HG02588 (cell line): ENCODE measurements at regions not wholly inside any gene's neighbourhood (a gene's known extent, or its start where the extent isn't known, plus 50 kb on each side); places are given as distances from the start of the nearest gene placed in this dataset.
"Not testable (repeated sequence)": the region's sequence is repeated elsewhere in the genome, so short reads cannot be mapped to it uniquely, and the experiment has no call there.

Experiments used
- ATAC-seq: cut with Tn5 transposase; IDR thresholded peaks from one replicate; pipeline ENCODE4 v1.9.1; 2021; ENCODE audit warnings: mild to moderate bottlenecking, moderate library complexity; ENCODE audit not compliant: unreplicated experiment

DNA sequence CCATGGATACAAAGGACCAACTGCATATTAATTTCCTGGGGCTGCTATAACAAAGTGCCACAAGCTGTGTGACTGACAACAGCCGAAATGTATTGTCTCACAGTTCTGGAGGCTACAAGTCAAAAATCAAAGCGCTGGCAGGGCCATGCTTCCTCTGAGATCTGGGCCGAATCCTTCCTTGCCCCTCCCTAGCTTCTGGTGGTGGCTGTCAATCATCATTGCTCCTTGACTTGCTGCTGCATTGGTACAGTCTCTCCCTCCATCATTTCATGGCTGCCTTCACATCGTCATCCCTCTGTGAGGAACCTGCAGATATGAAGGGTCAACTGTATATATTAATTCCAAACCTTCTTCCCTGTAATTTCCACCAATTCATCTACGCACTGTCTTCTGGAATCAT lies 118.3 kb downstream of the EXOC5 start:
- no peak for ATAC-seq

DNA sequence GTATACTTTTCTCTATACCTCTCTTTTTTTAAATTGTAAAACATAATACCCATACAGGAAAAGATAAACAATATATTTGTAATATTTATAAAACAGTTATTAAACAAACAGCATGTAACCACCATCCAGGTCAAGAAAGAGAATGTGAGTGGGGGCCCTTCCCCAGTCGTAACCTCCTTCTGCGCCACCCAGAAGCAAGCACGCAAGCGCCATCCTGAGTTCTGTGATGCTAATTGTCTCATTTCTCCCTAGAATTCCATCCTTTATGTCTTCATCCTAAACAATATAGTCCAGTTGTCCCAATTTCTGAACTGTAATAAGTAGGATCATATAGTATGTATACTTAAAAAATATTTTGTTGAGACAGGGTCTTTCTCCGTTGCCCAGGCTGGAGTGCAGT lies 129.5 kb downstream of the EXOC5 start:
- ATAC-seq, result no peak

DNA sequence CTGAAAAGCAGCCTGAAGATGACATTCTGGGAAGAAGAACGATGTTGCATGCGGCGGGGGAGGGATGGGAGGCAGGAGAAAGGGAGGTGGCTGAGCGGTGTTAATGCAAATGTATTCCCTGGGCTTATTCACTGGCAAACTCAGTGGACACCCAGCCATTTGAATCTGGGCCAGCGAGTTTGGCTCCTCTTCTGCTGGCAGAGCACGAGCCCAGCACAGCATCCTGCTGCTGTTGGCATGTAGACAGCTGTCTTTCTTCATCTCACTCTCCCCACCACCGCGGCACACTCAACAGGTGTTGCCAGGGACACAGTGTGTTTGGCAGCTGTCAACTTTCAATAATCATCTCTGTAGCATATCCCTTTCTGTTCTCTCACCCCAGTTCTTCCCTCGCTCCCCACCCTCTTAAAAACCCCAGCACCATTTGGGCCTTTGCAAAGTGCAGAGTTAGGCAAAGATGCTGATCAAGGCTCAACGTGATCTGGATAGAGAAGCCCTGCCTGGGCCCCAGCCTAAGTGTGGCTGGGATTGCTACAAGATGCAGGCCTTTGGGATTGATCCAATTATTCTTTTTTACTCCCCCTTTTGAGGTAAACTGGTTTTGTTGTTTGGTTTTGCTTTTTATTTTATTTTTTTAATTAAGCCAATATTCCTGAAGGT lies 131.9 kb downstream of the EXOC5 start:
- no peak for ATAC-seq

DNA sequence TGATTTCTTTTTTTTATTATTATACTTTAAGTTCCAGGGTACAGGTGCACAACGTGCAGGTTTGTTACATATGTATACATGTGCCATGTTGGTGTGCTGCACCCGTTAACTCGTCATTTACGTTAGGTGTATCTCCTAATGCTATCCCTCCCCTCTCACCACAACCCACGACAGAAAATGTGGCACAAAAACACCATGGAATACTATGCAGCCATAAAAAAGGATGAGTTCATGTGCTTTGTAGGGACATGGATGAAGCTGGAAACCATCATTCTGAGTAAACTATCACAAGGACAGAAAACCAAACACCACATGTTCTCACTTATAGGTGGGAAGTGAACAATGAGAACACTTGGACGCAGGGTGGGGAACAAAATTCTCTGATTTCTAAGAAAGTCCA lies 140.9 kb downstream of the EXOC5 start:
- not testable (repeated sequence) for ATAC-seq

DNA sequence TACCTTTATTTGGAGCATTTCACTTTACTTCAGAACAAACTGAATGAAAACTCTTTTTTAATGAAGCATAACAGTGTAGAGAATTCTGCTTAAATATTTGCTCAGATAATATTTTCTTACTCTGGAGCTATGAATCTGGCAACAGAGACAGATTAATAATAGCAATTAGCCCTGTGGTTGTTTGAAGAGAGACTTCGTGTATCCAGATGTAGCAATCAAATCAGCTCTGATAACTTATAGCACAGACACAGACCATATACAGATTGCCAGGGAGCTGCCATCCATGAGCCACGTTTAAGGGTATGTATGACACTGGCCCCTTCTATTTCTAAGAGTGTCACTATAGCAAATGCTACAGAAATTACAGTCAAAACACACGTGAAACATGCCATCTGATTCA lies 146.6 kb downstream of the EXOC5 start:
- no peak for ATAC-seq

GRCh38 chr14:57112072-57112807 lies 156.5 kb downstream of the EXOC5 start:
- not testable (repeated sequence) for ATAC-seq

DNA sequence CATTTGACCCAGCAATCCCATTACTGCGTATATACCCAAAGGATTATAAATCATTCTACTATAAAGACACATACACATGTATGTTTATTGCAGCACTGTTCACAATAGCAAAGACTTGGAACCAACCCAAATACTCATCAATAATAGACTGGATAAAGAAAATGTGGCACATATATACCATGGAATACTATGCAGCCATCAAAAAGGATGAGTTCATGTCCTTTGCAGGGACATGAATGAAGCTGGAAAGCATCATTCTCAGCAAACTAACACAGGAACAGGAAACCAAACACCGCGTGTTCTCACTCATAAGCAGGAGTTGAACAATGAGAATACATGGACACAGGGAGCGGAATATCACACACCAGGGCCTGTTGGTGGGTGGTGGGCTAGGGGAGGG lies 158.3 kb downstream of the EXOC5 start:
- not testable (repeated sequence) for ATAC-seq

DNA sequence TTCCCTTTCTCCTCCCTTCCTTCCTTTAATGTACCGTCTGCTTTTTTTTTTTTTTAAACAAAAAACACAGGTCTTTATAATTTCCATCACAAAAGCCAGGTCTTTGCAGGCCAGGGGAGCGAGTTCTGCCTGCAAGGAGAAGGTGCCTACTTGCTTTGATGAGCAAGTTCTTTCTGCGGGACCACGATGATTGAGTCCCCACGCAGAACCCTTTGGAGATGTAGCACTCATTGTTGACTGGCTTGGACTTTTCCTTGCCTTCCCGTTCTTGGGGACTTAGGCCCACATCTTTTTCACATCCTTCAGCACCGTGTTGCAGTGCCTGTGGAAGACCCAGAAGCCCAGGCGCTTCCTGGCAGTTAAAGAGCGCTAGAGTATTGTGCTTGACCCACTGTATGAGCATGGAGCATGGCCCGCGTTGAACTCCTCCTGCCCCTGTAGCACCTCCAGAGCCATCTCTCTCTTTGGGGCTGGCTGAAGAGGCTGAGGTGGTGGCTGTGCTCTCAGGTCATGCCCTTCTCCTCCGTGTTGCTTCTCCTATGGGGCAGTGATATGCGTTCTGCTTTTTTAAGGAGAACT lies 177.6 kb downstream of the EXOC5 start:
- no peak for ATAC-seq

GRCh38 chr14:57089901-57090300 lies 178.8 kb downstream of the EXOC5 start:
- no peak for ATAC-seq

DNA sequence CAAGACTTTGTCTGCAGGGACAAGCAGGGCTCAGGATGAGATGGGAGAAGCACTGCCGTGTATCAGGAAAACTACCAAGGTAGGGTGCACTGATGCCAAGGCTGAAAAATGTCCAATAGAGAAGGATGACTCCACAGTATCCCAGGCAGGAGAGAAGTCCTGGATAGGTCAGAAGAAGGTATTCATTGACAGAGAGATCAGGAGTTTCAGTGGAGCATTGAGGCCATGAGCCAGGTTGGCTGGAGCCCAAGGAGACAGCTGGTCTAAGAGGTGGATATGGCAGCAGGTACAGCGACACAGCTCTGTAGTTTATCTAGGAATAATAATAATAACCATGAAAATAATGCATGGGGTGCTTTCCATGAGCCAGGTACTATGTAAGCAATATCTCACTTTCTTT lies 180.9 kb downstream of the EXOC5 start:
- ATAC-seq, result no peak

GRCh38 chr14:57086271-57087162 lies 182.2 kb downstream of the EXOC5 start:
- ATAC-seq, result no peak

DNA sequence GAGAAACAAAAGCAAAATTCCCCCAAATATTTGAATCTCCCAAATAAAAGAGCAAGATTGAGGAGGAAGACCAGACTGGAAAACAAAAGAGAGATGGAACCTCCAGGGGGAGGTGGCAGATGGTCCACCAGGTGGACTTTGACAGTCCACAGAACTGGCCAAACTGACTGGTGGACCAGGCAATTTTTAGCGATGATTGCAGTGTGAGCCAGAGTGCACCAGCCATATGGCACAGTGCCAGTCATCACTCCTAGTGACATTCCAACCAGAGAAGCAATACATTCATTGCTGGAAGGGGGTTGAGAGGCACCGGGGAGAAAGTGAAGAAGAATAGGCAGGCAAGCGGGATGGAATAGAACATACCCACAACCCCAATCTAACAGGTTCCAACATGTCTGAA lies 182.9 kb downstream of the EXOC5 start:
- ATAC-seq, result no peak

GRCh38 chr14:57085043-57085442 lies 183.7 kb downstream of the EXOC5 start:
- no peak for ATAC-seq

GRCh38 chr14:57080691-57081090 lies 188.0 kb downstream of the EXOC5 start:
- no peak for ATAC-seq

DNA sequence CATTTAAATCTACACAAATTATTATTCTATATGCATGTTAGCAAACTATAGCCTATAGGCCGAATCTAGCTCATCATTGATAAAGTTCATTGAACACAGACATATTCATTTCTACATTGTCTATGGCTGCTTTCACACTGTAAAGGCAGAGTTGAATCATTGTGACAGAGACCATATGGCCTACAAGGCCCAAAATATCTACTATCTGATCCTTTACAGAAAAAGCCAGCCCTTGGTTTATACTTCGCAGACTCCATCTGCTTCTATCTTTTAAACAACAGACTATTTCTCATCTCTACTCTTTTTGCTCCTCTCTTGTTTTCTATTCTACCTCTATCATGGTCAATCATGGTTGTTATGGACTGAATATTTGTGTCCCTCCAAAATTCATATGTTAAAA lies 190.7 kb downstream of the EXOC5 start:
- ATAC-seq, result no peak

- ATAC-seq, result no peak
Observed at GRCh38 chr14:57073986-57074385, 194.7 kb downstream of the EXOC5 start.

DNA sequence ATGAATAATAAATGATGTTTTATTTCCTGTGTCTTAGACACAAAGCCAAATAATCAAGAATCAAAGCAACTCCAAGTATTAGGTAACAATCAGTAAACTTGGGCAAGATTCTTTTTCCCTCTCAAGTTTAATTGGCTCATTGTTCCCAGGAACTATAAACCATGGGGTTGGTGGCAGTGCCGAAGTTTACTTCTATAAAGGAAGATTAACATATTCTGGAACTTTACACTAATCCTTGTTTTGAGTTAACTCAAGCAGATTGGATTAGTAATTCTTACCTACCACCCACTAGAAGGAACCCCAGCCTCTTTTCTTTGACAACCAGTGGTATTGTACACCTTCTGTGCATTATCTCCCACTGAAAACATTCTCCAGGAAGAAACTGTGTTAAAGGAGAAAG lies 197.1 kb downstream of the EXOC5 start:
- no peak for ATAC-seq

GRCh38 chr14:57069702-57070101 lies 199.0 kb downstream of the EXOC5 start:
- ATAC-seq, result no peak

DNA sequence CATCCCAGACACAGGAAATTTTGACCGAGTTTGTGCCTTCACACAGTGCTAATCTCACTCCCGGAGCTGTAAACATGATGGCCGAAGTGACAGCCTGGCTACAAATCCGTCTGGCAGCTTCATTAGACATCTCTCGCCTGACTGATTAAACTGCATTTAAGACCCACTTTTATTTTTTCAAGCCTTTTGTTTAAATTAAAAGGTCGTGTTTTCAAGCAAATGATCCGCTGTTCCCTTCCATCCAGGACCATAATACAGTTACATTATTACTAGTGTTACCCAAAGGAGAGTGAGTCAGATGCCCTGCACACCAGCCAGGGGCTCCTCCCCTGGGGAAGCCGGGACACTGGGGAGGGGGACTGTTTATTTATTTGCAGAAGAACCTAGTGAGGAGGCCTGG lies 200.2 kb downstream of the EXOC5 start:
- ATAC-seq, result no peak

- ATAC-seq, result peak; percentile 77
Observed at GRCh38 chr14:57066887-57067513, 201.7 kb downstream of the EXOC5 start.

- no peak for ATAC-seq
Observed at GRCh38 chr14:57066463-57066862, 202.2 kb downstream of the EXOC5 start.
